NT2/D1 (cell line): ENCODE measurements at regions not wholly inside any gene's neighbourhood (a gene's known extent, or its start where the extent isn't known, plus 50 kb on each side); places are given as distances from the start of the nearest gene placed in this dataset.

ENCODE experiments used
- YY1 ChIP-seq: IDR thresholded peaks from 2 replicates; pipeline ENCODE4 v1.6.1; 2011; ENCODE audit not compliant: insufficient read length, insufficient read depth
- ZNF274 ChIP-seq: IDR thresholded peaks from 2 replicates; pipeline ENCODE4 v1.6.1; 2011; ENCODE audit warnings: mild to moderate bottlenecking, low read depth, low read length

- TF ChIP-seq ZNF274 = no peak
- TF ChIP-seq YY1 = no peak
Measured at GRCh38 chr5:2068531-2068930, 185.8 kb upstream of the IRX4 start.
